ENCODE measurements at regions not wholly inside any gene's neighbourhood (a gene's known extent, or its start where the extent isn't known, plus 50 kb on each side); places are given as distances from the start of the nearest gene placed in this dataset.

GRCh38 chr7:131649879-131650278 lies 93.5 kb upstream of the PODXL start:
- no peak overlapping the region for H3K4me2 ChIP-seq (ENCODE audit: low read depth, low read length, poor library complexity, severe bottlenecking)
- H3K9me2 ChIP-seq (replicated peaks; ENCODE audit: low read depth, low read length), result no peaks in the 10 kb centered on the region

GRCh38 chr7:131649003-131649541 lies 92.6 kb upstream of the PODXL start:
- Histone ChIP-seq H3F3A (ENCODE audit: low read depth) (no peaks in the 10 kb centered on the region), H4K20me1 (ENCODE audit: insufficient read depth, low read length, poor library complexity, severe bottlenecking) (no peaks in the 10 kb centered on the region), H3K9me2 (replicated peaks; ENCODE audit: low read depth, low read length) (no peaks in the 10 kb centered on the region), H3K27me3 (ENCODE audit: insufficient read depth, low read length, poor library complexity, severe bottlenecking) (no peaks in the 10 kb centered on the region), H3K9ac (ENCODE audit: low read depth, low read length, poor library complexity, severe bottlenecking) (no peak overlapping the region), H3K4me2 (ENCODE audit: low read depth, low read length, poor library complexity, severe bottlenecking) (no peak overlapping the region), H3K9me3 (ENCODE audit: insufficient read depth, low read depth, low read length) (no peaks in the 10 kb centered on the region), H3K36me3 (ENCODE audit: insufficient read depth, low read length) (no peaks in the 10 kb centered on the region), H3K4me3 (ENCODE audit: low read length, poor library complexity, severe bottlenecking) (no peak overlapping the region), H3K79me2 (ENCODE audit: insufficient read depth, low read length) (no peaks in the 10 kb centered on the region), H2AFZ (ENCODE audit: low read length) (no peak overlapping the region), H3K4me1 (ENCODE audit: insufficient read depth, low read length, poor library complexity, severe bottlenecking) (no peaks in the 10 kb centered on the region)
- TF ChIP-seq CTCF (conservative IDR thresholded peaks at IDR 0.05; ENCODE audit: low read length) (no peak), EZH2phosphoT487 (IDR thresholded peaks at IDR 0.05; ENCODE audit: borderline replicate concordance) (no peak)

More at GRCh38 chr7:131649879-131650278, 93.5 kb upstream of the PODXL start:
- H3K9me3 ChIP-seq (ENCODE audit: insufficient read depth, low read depth, low read length), result no peaks in the 10 kb centered on the region
- TF ChIP-seq CTCF (conservative IDR thresholded peaks at IDR 0.05; ENCODE audit: low read length), result no peak
- TF ChIP-seq EZH2phosphoT487 (IDR thresholded peaks at IDR 0.05; ENCODE audit: borderline replicate concordance), result no peak
- no peaks in the 10 kb centered on the region for H3K4me1 ChIP-seq (ENCODE audit: insufficient read depth, low read length, poor library complexity, severe bottlenecking)
- H3K36me3 ChIP-seq (ENCODE audit: insufficient read depth, low read length), result no peaks in the 10 kb centered on the region
- no peak overlapping the region for H2AFZ ChIP-seq (ENCODE audit: low read length)
- no peaks in the 10 kb centered on the region for H3K79me2 ChIP-seq (ENCODE audit: insufficient read depth, low read length)
- H3K4me3 ChIP-seq (ENCODE audit: low read length, poor library complexity, severe bottlenecking), result no peak overlapping the region
- H3K9ac ChIP-seq (ENCODE audit: low read depth, low read length, poor library complexity, severe bottlenecking), result no peak overlapping the region
- no peaks in the 10 kb centered on the region for H3F3A ChIP-seq (ENCODE audit: low read depth)
- H3K27me3 ChIP-seq (ENCODE audit: insufficient read depth, low read length, poor library complexity, severe bottlenecking), result no peaks in the 10 kb centered on the region
- H4K20me1 ChIP-seq (ENCODE audit: insufficient read depth, low read length, poor library complexity, severe bottlenecking), result no peaks in the 10 kb centered on the region

- no peaks in the 10 kb centered on the region for H3K79me2 ChIP-seq (ENCODE audit: insufficient read depth, low read length)
- no peaks in the 10 kb centered on the region for H3K9me3 ChIP-seq (ENCODE audit: insufficient read depth, low read depth, low read length)
- H3K4me1 ChIP-seq (ENCODE audit: insufficient read depth, low read length, poor library complexity, severe bottlenecking), result no peaks in the 10 kb centered on the region
- no peak overlapping the region for H3K4me2 ChIP-seq (ENCODE audit: low read depth, low read length, poor library complexity, severe bottlenecking)
- H3K9me2 ChIP-seq (replicated peaks; ENCODE audit: low read depth, low read length), result no peaks in the 10 kb centered on the region
- no peak overlapping the region for H3K4me3 ChIP-seq (ENCODE audit: low read length, poor library complexity, severe bottlenecking)
- no peak for TF ChIP-seq CTCF (conservative IDR thresholded peaks at IDR 0.05; ENCODE audit: low read length)
- TF ChIP-seq EZH2phosphoT487 (IDR thresholded peaks at IDR 0.05; ENCODE audit: borderline replicate concordance), result no peak
- no peak overlapping the region for H3K9ac ChIP-seq (ENCODE audit: low read depth, low read length, poor library complexity, severe bottlenecking)
- no peak overlapping the region for H2AFZ ChIP-seq (ENCODE audit: low read length)
- H3K27me3 ChIP-seq (ENCODE audit: insufficient read depth, low read length, poor library complexity, severe bottlenecking), result no peaks in the 10 kb centered on the region
- no peaks in the 10 kb centered on the region for H4K20me1 ChIP-seq (ENCODE audit: insufficient read depth, low read length, poor library complexity, severe bottlenecking)
- H3F3A ChIP-seq (ENCODE audit: low read depth), result no peaks in the 10 kb centered on the region
- H3K36me3 ChIP-seq (ENCODE audit: insufficient read depth, low read length), result no peaks in the 10 kb centered on the region
Measured at GRCh38 chr7:131648491-131648890, 92.1 kb upstream of the PODXL start.
